ENCODE measurements at regions not wholly inside any gene's neighbourhood (a gene's known extent, or its start where the extent isn't known, plus 50 kb on each side); places are given as distances from the start of the nearest gene placed in this dataset.
"Not testable (repeated sequence)": the region's sequence is repeated elsewhere in the genome, so short reads cannot be mapped to it uniquely, and the experiment has no call there.

- Histone ChIP-seq H3K27ac (no peak overlapping the region), H3K4me1 (replicated peaks in 1 of 2) (peaks cover 4 to 17% of the 10 kb centered on the region in 2 donors), H3K4me3 (no peak overlapping the region)
- 0 to 95% (median 84%) methylated on average over 2 to 5 of the region's 5 CpGs; no CpG with 5 or more reads in 2 of the 10 experiments for WGBS, 10 experiments
- in situ Hi-C loops (cut with MboI; ENCODE audit: low pct_unique_long_range_greater_than_20kb in 2 of 9, low sequenced_read_pairs in 9 of 9, unreplicated experiment in 9 of 9), result no loop called here
- no peak for ATAC-seq (replicated peaks in 6 of 8)
Measured at GRCh38 chr11:33530815-33531214, 169.8 kb downstream of the C11orf91 start.

GRCh38 chr11:33529461-33529860 lies 171.2 kb downstream of the C11orf91 start:
- Histone ChIP-seq H3K27ac (no peak overlapping the region), H3K4me3 (no peak overlapping the region), H3K4me1 (replicated peaks in 1 of 2) (peaks cover 4 to 17% of the 10 kb centered on the region in 2 donors)
- in situ Hi-C loops (cut with MboI; ENCODE audit: low pct_unique_long_range_greater_than_20kb in 2 of 9, low sequenced_read_pairs in 9 of 9, unreplicated experiment in 9 of 9), result no loop called here
- ATAC-seq (replicated peaks in 6 of 8), result no peak
- WGBS, 10 experiments, result 0 to 100% (median 82%) methylated on average over 1 to 2 of the region's 2 CpGs; no CpG with 5 or more reads in 2 of the 10 experiments

- H3K4me3 ChIP-seq; ATAC-seq (replicated peaks in 6 of 8); in situ Hi-C loops (cut with MboI; ENCODE audit: low pct_unique_long_range_greater_than_20kb in 2 of 9, low sequenced_read_pairs in 9 of 9, unreplicated experiment in 9 of 9); H3K4me1 ChIP-seq (replicated peaks in 1 of 2); H3K27ac ChIP-seq: not testable (repeated sequence)
- WGBS, 10 experiments, result 18 to 100% (median 81%) methylated on average over 1 to 4 of the region's 4 CpGs
Measured at GRCh38 chr11:33527738-33528137, 172.9 kb downstream of the C11orf91 start.

GRCh38 chr11:33525789-33526188 lies 174.8 kb downstream of the C11orf91 start:
- WGBS, 10 experiments, result 20 to 100% (median 93%) methylated on average over 1 to 4 of the region's 4 CpGs; no CpG with 5 or more reads in 6 of the 10 experiments
- Histone ChIP-seq H3K27ac (no peak overlapping the region), H3K4me3 (no peak overlapping the region), H3K4me1 (replicated peaks in 1 of 2) (no peaks in the 10 kb centered on the region)
- in situ Hi-C loops (cut with MboI; ENCODE audit: low pct_unique_long_range_greater_than_20kb in 2 of 9, low sequenced_read_pairs in 9 of 9, unreplicated experiment in 9 of 9), result no loop called here
- ATAC-seq (replicated peaks in 6 of 8), result no peak

- Histone ChIP-seq H3K4me1 (replicated peaks in 1 of 2) (no peaks in the 10 kb centered on the region), H3K27ac (no peak overlapping the region), H3K4me3 (no peak overlapping the region)
- 0 to 100% (median 64%) methylated on average over 1 to 3 of the region's 3 CpGs; no CpG with 5 or more reads in 2 of the 10 experiments for WGBS, 10 experiments
- in situ Hi-C loops (cut with MboI; ENCODE audit: low pct_unique_long_range_greater_than_20kb in 2 of 9, low sequenced_read_pairs in 9 of 9, unreplicated experiment in 9 of 9), result no loop called here
- ATAC-seq (replicated peaks in 6 of 8), result no peak
Measured at GRCh38 chr11:33521384-33521783, 179.2 kb downstream of the C11orf91 start.

GRCh38 chr11:33520112-33520511 lies 180.5 kb downstream of the C11orf91 start:
- 14 to 100% (median 62%) methylated on average over 1 of the region's 1 CpG; no CpG with 5 or more reads in 2 of the 10 experiments for WGBS, 10 experiments
- ATAC-seq (replicated peaks in 6 of 8), result peak in 1 of 8 experiments; percentile 29
- no peak overlapping the region for H3K27ac ChIP-seq
- H3K4me3 ChIP-seq, result no peak overlapping the region
- in situ Hi-C loops (cut with MboI; ENCODE audit: low pct_unique_long_range_greater_than_20kb in 2 of 9, low sequenced_read_pairs in 9 of 9, unreplicated experiment in 9 of 9), result no loop called here
- no peaks in the 10 kb centered on the region for H3K4me1 ChIP-seq (replicated peaks in 1 of 2)

GRCh38 chr11:33515347-33515746 lies 185.3 kb downstream of the C11orf91 start:
- Histone ChIP-seq H3K4me3 (no peak overlapping the region), H3K4me1 (replicated peaks in 1 of 2) (peaks cover 4 to 10% of the 10 kb centered on the region in 2 donors), H3K27ac (no peak overlapping the region)
- in situ Hi-C loops (cut with MboI; ENCODE audit: low pct_unique_long_range_greater_than_20kb in 2 of 9, low sequenced_read_pairs in 9 of 9, unreplicated experiment in 9 of 9), result no loop called here
- no peak for ATAC-seq (replicated peaks in 6 of 8)
- WGBS, 10 experiments, result 0 to 100% (median 80%) methylated on average over 1 to 5 of the region's 5 CpGs; no CpG with 5 or more reads in 1 of the 10 experiments

- WGBS, 10 experiments, result 11 to 100% (median 82%) methylated on average over 1 to 6 of the region's 6 CpGs
- Histone ChIP-seq H3K4me1 (replicated peaks in 1 of 2) (peaks cover 12 to 18% of the 10 kb centered on the region in 2 donors), H3K27ac (no peak overlapping the region), H3K4me3 (no peak overlapping the region)
- in situ Hi-C loops (cut with MboI; ENCODE audit: low pct_unique_long_range_greater_than_20kb in 2 of 9, low sequenced_read_pairs in 9 of 9, unreplicated experiment in 9 of 9), result no loop called here
- no peak for ATAC-seq (replicated peaks in 6 of 8)
Measured at GRCh38 chr11:33514079-33514925, 186.3 kb downstream of the C11orf91 start.

GRCh38 chr11:33509632-33510031 lies 191.0 kb downstream of the C11orf91 start:
- 27 to 100% (median 58%) methylated on average over 1 to 3 of the region's 3 CpGs; no CpG with 5 or more reads in 2 of the 10 experiments for WGBS, 10 experiments
- H3K27ac ChIP-seq, result peak overlapping the region; percentile 23 to 61
- H3K4me3 ChIP-seq, result no peak overlapping the region
- peaks cover 23 to 36% of the 10 kb centered on the region in 2 donors for H3K4me1 ChIP-seq (replicated peaks in 1 of 2)
- in situ Hi-C loops (cut with MboI; ENCODE audit: low pct_unique_long_range_greater_than_20kb in 2 of 9, low sequenced_read_pairs in 9 of 9, unreplicated experiment in 9 of 9), result no loop called here
- peak in 5 of 8 experiments; percentile 34 to 90 (median 78) for ATAC-seq (replicated peaks in 6 of 8)

- H3K27ac ChIP-seq, result peak overlapping the region in 1 of 2 donors; percentile 67
- 49 to 100% (median 54%) methylated on average over 1 to 3 of the region's 3 CpGs; no CpG with 5 or more reads in 2 of the 10 experiments for WGBS, 10 experiments
- peak in 7 of 8 experiments; percentile 26 to 79 (median 70) for ATAC-seq (replicated peaks in 6 of 8)
- in situ Hi-C loops (cut with MboI; ENCODE audit: low pct_unique_long_range_greater_than_20kb in 2 of 9, low sequenced_read_pairs in 9 of 9, unreplicated experiment in 9 of 9), result no loop called here
- no peak overlapping the region for H3K4me3 ChIP-seq
- peaks cover 23 to 36% of the 10 kb centered on the region in 2 donors for H3K4me1 ChIP-seq (replicated peaks in 1 of 2)
Measured at GRCh38 chr11:33507967-33508366, 192.7 kb downstream of the C11orf91 start.

GRCh38 chr11:33507356-33507755 lies 193.3 kb downstream of the C11orf91 start:
- H3K27ac ChIP-seq, result no peak overlapping the region

GRCh38 chr11:33505093-33505492 lies 195.5 kb downstream of the C11orf91 start:
- ATAC-seq (replicated peaks in 6 of 8), result peak in 1 of 8 experiments; percentile 62
- in situ Hi-C loops (cut with MboI; ENCODE audit: low pct_unique_long_range_greater_than_20kb in 2 of 9, low sequenced_read_pairs in 9 of 9, unreplicated experiment in 9 of 9), result no loop called here
- WGBS, 10 experiments, result 13 to 80% (median 43%) methylated on average over 1 to 3 of the region's 3 CpGs; no CpG with 5 or more reads in 2 of the 10 experiments
- Histone ChIP-seq H3K27ac (no peak overlapping the region), H3K4me1 (replicated peaks in 1 of 2) (peaks cover 20 to 40% of the 10 kb centered on the region in 2 donors), H3K4me3 (no peak overlapping the region)

More at GRCh38 chr11:33507356-33507755, 193.3 kb downstream of the C11orf91 start:
- 56 to 100% (median 82%) methylated on average over 1 to 3 of the region's 3 CpGs for WGBS, 10 experiments
- ATAC-seq (replicated peaks in 6 of 8), result no peak
- peaks cover 23 to 40% of the 10 kb centered on the region in 2 donors for H3K4me1 ChIP-seq (replicated peaks in 1 of 2)
- in situ Hi-C loops (cut with MboI; ENCODE audit: low pct_unique_long_range_greater_than_20kb in 2 of 9, low sequenced_read_pairs in 9 of 9, unreplicated experiment in 9 of 9), result no loop called here
- no peak overlapping the region for H3K4me3 ChIP-seq

GRCh38 chr11:33500861-33501479 lies 199.7 kb downstream of the C11orf91 start:
- ATAC-seq (replicated peaks in 6 of 8), result no peak
- in situ Hi-C loops (cut with MboI; ENCODE audit: low pct_unique_long_range_greater_than_20kb in 2 of 9, low sequenced_read_pairs in 9 of 9, unreplicated experiment in 9 of 9), result no loop called here
- Histone ChIP-seq H3K4me3 (no peak overlapping the region), H3K27ac (no peak overlapping the region), H3K4me1 (replicated peaks in 1 of 2) (peaks cover 3 to 17% of the 10 kb centered on the region in 2 donors)
- WGBS, 10 experiments, result 0 to 80% (median 13%) methylated on average over 1 to 2 of the region's 2 CpGs; no CpG with 5 or more reads in 1 of the 10 experiments
